Femur (tissue), 1 donor: ENCODE measurements at regions not wholly inside any gene's neighbourhood (a gene's known extent, or its start where the extent isn't known, plus 50 kb on each side); places are given as distances from the start of the nearest gene placed in this dataset.

Experiments used
- DNase-seq: peaks from one replicate; pipeline ENCODE4 v3.0.0-alpha.2; 2017

- DNase-seq: no peak
These were observed 583.8 kb downstream of the BRINP1 start for GRCh38 chr9:118785456-118785855.

GRCh38 chr9:118786877-118787276 lies 582.4 kb downstream of the BRINP1 start:
- DNase-seq: no peak

GRCh38 chr9:118809160-118809625 lies 560.0 kb downstream of the BRINP1 start:
- no peak for DNase-seq

- DNase-seq: no peak
These were observed 539.9 kb downstream of the BRINP1 start for GRCh38 chr9:118829334-118829733.

- DNase-seq: no peak
These were observed 536.9 kb downstream of the BRINP1 start for GRCh38 chr9:118832371-118832770.

GRCh38 chr9:118836891-118837290 lies 532.3 kb downstream of the BRINP1 start:
- DNase-seq: no peak

GRCh38 chr9:118871531-118871930 lies 497.7 kb downstream of the BRINP1 start:
- DNase-seq: no peak

- DNase-seq: no peak
These were observed 486.6 kb downstream of the BRINP1 start for GRCh38 chr9:118882684-118883083.

GRCh38 chr9:118883411-118883810 lies 485.8 kb downstream of the BRINP1 start:
- no peak for DNase-seq

GRCh38 chr9:118891213-118891612 lies 478.0 kb downstream of the BRINP1 start:
- DNase-seq: no peak

GRCh38 chr9:118896324-118897000 lies 472.8 kb downstream of the BRINP1 start:
- no peak for DNase-seq

GRCh38 chr9:118918180-118918579 lies 451.1 kb downstream of the BRINP1 start:
- DNase-seq: no peak

- no peak for DNase-seq
These were observed 440.5 kb downstream of the BRINP1 start for GRCh38 chr9:118928722-118929121.

- DNase-seq: no peak
These were observed 439.9 kb downstream of the BRINP1 start for GRCh38 chr9:118929287-118929686.

GRCh38 chr9:118931941-118932340 lies 437.3 kb downstream of the BRINP1 start:
- DNase-seq: no peak

GRCh38 chr9:118938581-118938980 lies 430.7 kb downstream of the BRINP1 start:
- DNase-seq: no peak

GRCh38 chr9:118940473-118940872 lies 428.8 kb downstream of the BRINP1 start:
- no peak for DNase-seq

GRCh38 chr9:118946669-118947068 lies 422.6 kb downstream of the BRINP1 start:
- no peak for DNase-seq

GRCh38 chr9:118954857-118955256 lies 414.4 kb downstream of the BRINP1 start:
- DNase-seq: no peak

- DNase-seq: no peak
These were observed 411.6 kb downstream of the BRINP1 start for GRCh38 chr9:118957585-118957984.

GRCh38 chr9:118959366-118959765 lies 409.9 kb downstream of the BRINP1 start:
- DNase-seq: no peak

- no peak for DNase-seq
These were observed 407.4 kb downstream of the BRINP1 start for GRCh38 chr9:118961857-118962256.

GRCh38 chr9:118962426-118962825 lies 406.8 kb downstream of the BRINP1 start:
- DNase-seq: no peak

GRCh38 chr9:118963674-118964073 lies 405.6 kb downstream of the BRINP1 start:
- no peak for DNase-seq

- DNase-seq: no peak
These were observed 401.3 kb downstream of the BRINP1 start for GRCh38 chr9:118967901-118968300.
